ENCODE measurements at regions not wholly inside any gene's neighbourhood (a gene's known extent, or its start where the extent isn't known, plus 50 kb on each side); places are given as distances from the start of the nearest gene placed in this dataset.

- TF ChIP-seq CTCF (IDR thresholded peaks at IDR 0.05) = no peak
- H3K4me1 ChIP-seq = peaks cover 9% of the 10 kb centered on the region
- H3K27me3 ChIP-seq (ENCODE audit: low read depth) = no peaks in the 10 kb centered on the region
- H3K27ac ChIP-seq = no peak overlapping the region
- no peaks in the 10 kb centered on the region for H3K36me3 ChIP-seq
- intact Hi-C loops (cut with DNase I) = no loop called here
- no peak overlapping the region for H3K4me3 ChIP-seq
- no peaks in the 10 kb centered on the region for H3K9me3 ChIP-seq
- no peak for DNase-seq
- no peak for ATAC-seq
These were observed 146.6 kb upstream of the NR2F2 start for GRCh38 chr15:96183867-96184266.

GRCh38 chr15:96184297-96184696 is 146.2 kb upstream of the NR2F2 start:
- intact Hi-C loops (cut with DNase I) = no loop called here
- Histone ChIP-seq H3K4me1 (peaks cover 9% of the 10 kb centered on the region), H3K36me3 (no peaks in the 10 kb centered on the region), H3K27ac (no peak overlapping the region), H3K27me3 (ENCODE audit: low read depth) (no peaks in the 10 kb centered on the region), H3K9me3 (no peaks in the 10 kb centered on the region), H3K4me3 (no peak overlapping the region)
- no peak for DNase-seq
- no peak for ATAC-seq
- TF ChIP-seq CTCF (IDR thresholded peaks at IDR 0.05) = no peak

- ATAC-seq = no peak
- intact Hi-C loops (cut with DNase I) = no loop called here
- H3K27me3 ChIP-seq (ENCODE audit: low read depth) = no peaks in the 10 kb centered on the region
- H3K4me1 ChIP-seq = peaks cover 9% of the 10 kb centered on the region
- DNase-seq = no peak
- H3K9me3 ChIP-seq = no peaks in the 10 kb centered on the region
- no peak overlapping the region for H3K27ac ChIP-seq
- no peak overlapping the region for H3K4me3 ChIP-seq
- TF ChIP-seq CTCF (IDR thresholded peaks at IDR 0.05) = no peak
- no peaks in the 10 kb centered on the region for H3K36me3 ChIP-seq
These were observed 144.4 kb upstream of the NR2F2 start for GRCh38 chr15:96186105-96186504.

- Histone ChIP-seq H3K27ac (no peak overlapping the region), H3K9me3 (no peaks in the 10 kb centered on the region), H3K4me1 (no peaks in the 10 kb centered on the region), H3K4me3 (no peak overlapping the region), H3K36me3 (no peaks in the 10 kb centered on the region), H3K27me3 (ENCODE audit: low read depth) (no peaks in the 10 kb centered on the region)
- intact Hi-C loops (cut with DNase I) = no loop called here
- DNase-seq = no peak
- no peak for TF ChIP-seq CTCF (IDR thresholded peaks at IDR 0.05)
- ATAC-seq = no peak
These were observed 142.9 kb upstream of the NR2F2 start for GRCh38 chr15:96187341-96188305.

- Histone ChIP-seq H3K9me3 (no peaks in the 10 kb centered on the region), H3K27me3 (ENCODE audit: low read depth) (no peaks in the 10 kb centered on the region), H3K36me3 (no peaks in the 10 kb centered on the region), H3K4me3 (no peak overlapping the region), H3K4me1 (no peaks in the 10 kb centered on the region), H3K27ac (no peak overlapping the region)
- no peak for TF ChIP-seq CTCF (IDR thresholded peaks at IDR 0.05)
- no peak for DNase-seq
- ATAC-seq = no peak
- intact Hi-C loops (cut with DNase I) = no loop called here
These were observed 132.8 kb upstream of the NR2F2 start for GRCh38 chr15:96197721-96198120.

All from lower lobe of right lung (tissue), 2 donors.